CD4-positive, alpha-beta T cell (primary cell): ENCODE measurements at regions not wholly inside any gene's neighbourhood (a gene's known extent, or its start where the extent isn't known, plus 50 kb on each side); places are given as distances from the start of the nearest gene placed in this dataset.
"Not testable (repeated sequence)": the region's sequence is repeated elsewhere in the genome, so short reads cannot be mapped to it uniquely, and the experiment has no call there.

Source experiments
- ATAC-seq: fragments of 200-7000 bp; cut with Tn5 transposase; one replicate; pipeline ENCODE4 v1.10.0; 2022; ENCODE audit warnings: mild to moderate bottlenecking; ENCODE audit not compliant: poor library complexity
- CTCF ChIA-PET: fragments of 350-600 bp; sonication (Branson Sonifier 250); formaldehyde crosslinking; loops from one replicate; lab custom pipeline; 2021; ENCODE audit warnings: antibody characterized with exemption, inconsistent platforms; lab: Charles Lee
- POLR2A ChIA-PET: fragments of 350-600 bp; sonication (Branson Sonifier 250); formaldehyde crosslinking; loops from one replicate; lab custom pipeline; 2021; ENCODE audit warnings: antibody characterized with exemption, inconsistent platforms; lab: Charles Lee
- DNase-seq, 14 experiments: peaks; one replicate each; pipeline ENCODE4 v3.0.0-alpha.2; 2013 to 2020; ENCODE audit warnings: mixed read lengths in 2 of 14
- H3K27ac ChIP-seq, 2 donors: one replicate each; pipeline versions ENCODE4 v1.5.1 to v1.7.0; 2013; ENCODE audit warnings: low read length in 2 of 2, low read depth in 1 of 2, mild to moderate bottlenecking in 1 of 2
- H3K27me3 ChIP-seq, 2 experiments: 1 replicate in 1 of 2; 2 replicates in 1 of 2; pipeline versions ENCODE4 v1.6.1 to v1.7.0; 2013; ENCODE audit warnings: low read length in 2 of 2, control low read depth in 1 of 2, mild to moderate bottlenecking in 1 of 2, moderate library complexity in 1 of 2; ENCODE audit not compliant: insufficient read depth in 2 of 2, control insufficient read depth in 1 of 2
- H3K36me3 ChIP-seq: one replicate; pipeline ENCODE4 v1.6.1; 2013; ENCODE audit warnings: low read length, control low read depth; ENCODE audit not compliant: insufficient read depth
- H3K4me1 ChIP-seq: one replicate; pipeline ENCODE4 v1.6.1; 2013; ENCODE audit warnings: low read length, control low read depth; ENCODE audit not compliant: insufficient read depth
- H3K4me3 ChIP-seq: one replicate; pipeline ENCODE4 v1.5.1; 2013; ENCODE audit warnings: mild to moderate bottlenecking, low read length, moderate library complexity
- H3K9me3 ChIP-seq, 2 experiments: 1 replicate in 1 of 2; 2 replicates in 1 of 2; pipeline versions ENCODE4 v1.6.1 to v1.7.0; 2013; ENCODE audit warnings: low read length in 2 of 2, mild to moderate bottlenecking in 2 of 2, control low read depth in 1 of 2, moderate library complexity in 1 of 2; ENCODE audit not compliant: control insufficient read depth in 1 of 2, insufficient read depth in 1 of 2
- H3K27ac Mint-ChIP-seq: one replicate; pipeline ENCODE4 v1.8.0; 2020; ENCODE audit warnings: mixed read lengths
- H3K27me3 Mint-ChIP-seq: one replicate; pipeline ENCODE4 v1.8.0; 2021; ENCODE audit warnings: mixed read lengths
- H3K36me3 Mint-ChIP-seq: one replicate; pipeline ENCODE4 v1.8.0; 2021; ENCODE audit warnings: low read depth, mixed read lengths
- H3K4me1 Mint-ChIP-seq: one replicate; pipeline ENCODE4 v1.8.0; 2021; ENCODE audit warnings: low read depth, mixed read lengths
- H3K4me3 Mint-ChIP-seq: one replicate; pipeline ENCODE4 v1.8.0; 2020; ENCODE audit warnings: mild to moderate bottlenecking, mixed read lengths
- H3K9me3 Mint-ChIP-seq: one replicate; pipeline ENCODE4 v1.8.0; 2020; ENCODE audit warnings: mixed read lengths
- intact Hi-C, 2 experiments: fragments of 100-400 bp; cut with DNase I in 1 of 2; cut with micrococcal nuclease in 1 of 2; formaldehyde crosslinking; loops; one replicate each; pipeline versions ENCODE4 v1.15.1 to v1.9.0; 2023 to 2025; cut with DNase I, micrococcal nuclease
- TF ChIP-seq, protein P1 (sequence below): fragments of 200-600 bp; IDR thresholded peaks from one replicate; pipeline ENCODE4 v1.8.0; 2022; ENCODE audit warnings: antibody characterized with exemption, mild to moderate bottlenecking

DNA sequence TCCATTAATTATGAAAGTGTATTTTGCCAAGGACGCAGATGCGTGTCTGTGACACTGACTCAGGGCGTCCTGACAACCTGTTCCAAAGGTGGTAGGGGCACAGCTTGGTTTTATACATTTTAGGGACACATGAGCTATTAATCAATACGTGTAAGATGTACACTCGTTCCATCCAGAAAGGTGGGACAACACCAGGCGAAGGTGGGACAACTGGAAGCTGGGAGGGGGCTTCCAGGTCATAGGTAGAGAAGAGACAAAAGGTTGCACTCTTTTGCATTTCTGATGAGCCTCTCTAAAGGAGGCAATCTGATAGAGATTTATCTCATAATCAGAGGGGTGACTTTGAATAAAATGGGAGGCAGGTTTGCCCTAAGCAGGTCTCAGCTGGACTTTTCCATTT lies 82.7 kb upstream of the ZNF746 start:
- H3K36me3 Mint-ChIP-seq = peaks cover 74% of the 10 kb centered on the region
- H3K4me3 Mint-ChIP-seq = no peak overlapping the region
- POLR2A ChIA-PET = interaction anchor here (1.0 kb wide), 1 partner anchor 15 kb away, joined by 3 read pairs; no protein-coding TSS in a partner anchor
- no peak overlapping the region for H3K27ac ChIP-seq
- H3K36me3 ChIP-seq = peaks cover 14% of the 10 kb centered on the region
- H3K4me1 ChIP-seq = peaks cover 8% of the 10 kb centered on the region
- H3K4me1 Mint-ChIP-seq = peaks cover 12% of the 10 kb centered on the region
- ATAC-seq (no peak), DNase-seq (no peak)
- H3K27me3 ChIP-seq = no peaks in the 10 kb centered on the region
- no peak overlapping the region for H3K4me3 ChIP-seq
- peaks cover 5% of the 10 kb centered on the region for H3K9me3 Mint-ChIP-seq
- CTCF ChIA-PET = no interaction called here
- no peaks in the 10 kb centered on the region for H3K27me3 Mint-ChIP-seq
- peaks cover 0 to 5% of the 10 kb centered on the region in 2 experiments for H3K9me3 ChIP-seq
- H3K27ac Mint-ChIP-seq = no peak overlapping the region
- TF ChIP-seq, protein P1, sequence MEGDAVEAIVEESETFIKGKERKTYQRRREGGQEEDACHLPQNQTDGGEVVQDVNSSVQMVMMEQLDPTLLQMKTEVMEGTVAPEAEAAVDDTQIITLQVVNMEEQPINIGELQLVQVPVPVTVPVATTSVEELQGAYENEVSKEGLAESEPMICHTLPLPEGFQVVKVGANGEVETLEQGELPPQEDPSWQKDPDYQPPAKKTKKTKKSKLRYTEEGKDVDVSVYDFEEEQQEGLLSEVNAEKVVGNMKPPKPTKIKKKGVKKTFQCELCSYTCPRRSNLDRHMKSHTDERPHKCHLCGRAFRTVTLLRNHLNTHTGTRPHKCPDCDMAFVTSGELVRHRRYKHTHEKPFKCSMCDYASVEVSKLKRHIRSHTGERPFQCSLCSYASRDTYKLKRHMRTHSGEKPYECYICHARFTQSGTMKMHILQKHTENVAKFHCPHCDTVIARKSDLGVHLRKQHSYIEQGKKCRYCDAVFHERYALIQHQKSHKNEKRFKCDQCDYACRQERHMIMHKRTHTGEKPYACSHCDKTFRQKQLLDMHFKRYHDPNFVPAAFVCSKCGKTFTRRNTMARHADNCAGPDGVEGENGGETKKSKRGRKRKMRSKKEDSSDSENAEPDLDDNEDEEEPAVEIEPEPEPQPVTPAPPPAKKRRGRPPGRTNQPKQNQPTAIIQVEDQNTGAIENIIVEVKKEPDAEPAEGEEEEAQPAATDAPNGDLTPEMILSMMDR = no peak
- intact Hi-C loops = no loop called here

DNA sequence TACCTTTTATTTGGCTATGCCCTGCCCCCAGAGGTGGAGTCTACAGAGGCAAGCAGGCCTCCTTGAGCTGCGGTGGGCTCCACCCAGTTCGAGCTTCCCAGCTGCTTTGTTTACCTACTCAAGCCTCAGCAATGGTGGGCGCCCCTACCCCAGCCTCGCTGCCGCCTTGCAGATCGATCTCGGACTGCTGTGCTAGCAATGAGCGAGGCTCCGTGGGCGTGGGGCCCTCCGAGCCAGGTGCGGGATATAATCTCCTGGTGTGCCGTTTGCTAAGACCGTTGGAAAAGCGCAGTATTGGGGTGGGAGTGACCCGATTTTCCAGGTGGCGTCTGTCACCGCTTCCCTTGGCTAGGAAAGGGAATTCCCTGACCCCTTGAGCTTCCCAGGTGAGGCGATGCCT lies 81.8 kb upstream of the ZNF746 start:
- peaks cover 12% of the 10 kb centered on the region for H3K36me3 ChIP-seq
- POLR2A ChIA-PET, H3K27ac Mint-ChIP-seq, CTCF ChIA-PET, H3K4me1 ChIP-seq, H3K4me3 Mint-ChIP-seq, H3K4me3 ChIP-seq, H3K9me3 Mint-ChIP-seq, H3K27me3 ChIP-seq, DNase-seq, H3K9me3 ChIP-seq, H3K27ac ChIP-seq, H3K27me3 Mint-ChIP-seq, ATAC-seq, intact Hi-C loops: not testable (repeated sequence)
- H3K4me1 Mint-ChIP-seq = peaks cover 12% of the 10 kb centered on the region
- peaks cover 72% of the 10 kb centered on the region for H3K36me3 Mint-ChIP-seq

DNA sequence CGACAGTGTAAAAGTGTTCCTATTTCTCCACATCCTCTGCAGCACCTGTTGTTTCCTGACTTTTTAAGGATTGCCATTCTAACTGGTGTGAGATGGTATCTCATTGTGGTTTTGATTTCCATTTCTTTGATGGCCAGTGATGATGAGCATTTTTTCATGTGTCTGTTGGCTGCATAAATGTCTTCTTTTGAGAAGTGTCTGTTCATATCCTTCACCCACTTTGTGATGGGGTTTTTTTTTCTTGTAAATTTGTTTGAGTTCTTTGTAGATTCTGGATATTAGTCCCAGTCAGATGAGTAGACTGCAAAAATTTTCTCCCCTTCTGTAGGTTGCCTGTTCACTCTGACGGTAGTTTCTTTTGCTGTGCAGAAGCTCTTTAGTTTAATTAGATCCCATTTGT lies 76.8 kb upstream of the ZNF746 start:
- H3K36me3 ChIP-seq, H3K27ac Mint-ChIP-seq, H3K4me1 Mint-ChIP-seq, DNase-seq, H3K4me1 ChIP-seq, H3K4me3 Mint-ChIP-seq, H3K27ac ChIP-seq, H3K27me3 Mint-ChIP-seq, ATAC-seq, intact Hi-C loops, CTCF ChIA-PET, H3K27me3 ChIP-seq, H3K4me3 ChIP-seq, POLR2A ChIA-PET: not testable (repeated sequence)
- peaks cover 14 to 15% of the 10 kb centered on the region in 2 experiments for H3K9me3 ChIP-seq
- Mint-ChIP-seq H3K9me3 (peaks cover 12% of the 10 kb centered on the region), H3K36me3 (peaks cover 68% of the 10 kb centered on the region)

DNA sequence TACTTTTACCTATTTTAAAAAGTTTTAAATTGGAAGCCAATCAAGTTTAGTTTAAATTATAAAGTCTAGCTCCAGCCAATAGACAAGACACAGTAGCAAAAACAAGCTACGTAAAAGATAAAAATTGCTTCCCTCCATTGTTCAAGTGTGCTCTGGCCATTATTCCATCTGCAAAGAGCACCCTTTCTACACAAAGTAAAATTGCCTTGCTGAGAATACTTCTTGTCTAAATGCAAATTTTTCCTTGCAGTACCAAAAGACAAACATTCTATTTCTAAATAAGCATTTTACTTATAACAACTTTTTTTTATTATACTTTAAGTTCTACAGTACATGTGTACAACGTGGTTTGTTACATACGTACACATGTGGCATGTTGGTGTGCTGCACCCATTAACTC lies 75.9 kb upstream of the ZNF746 start:
- ChIA-PET POLR2A (no interaction called here), CTCF (no interaction called here)
- Mint-ChIP-seq H3K4me3 (no peak overlapping the region), H3K27me3 (no peaks in the 10 kb centered on the region), H3K27ac (no peak overlapping the region), H3K9me3 (peaks cover 12% of the 10 kb centered on the region), H3K36me3 (peaks cover 75% of the 10 kb centered on the region), H3K4me1 (no peaks in the 10 kb centered on the region)
- intact Hi-C loops = no loop called here
- H3K36me3 ChIP-seq = peaks cover 11% of the 10 kb centered on the region
- DNase-seq (no peak), ATAC-seq (no peak)
- H3K27me3 ChIP-seq = no peaks in the 10 kb centered on the region
- H3K27ac ChIP-seq = no peak overlapping the region
- peaks cover 17 to 20% of the 10 kb centered on the region in 2 experiments for H3K9me3 ChIP-seq
- no peak overlapping the region for H3K4me3 ChIP-seq
- TF ChIP-seq, protein P1 = no peak
- H3K4me1 ChIP-seq = no peaks in the 10 kb centered on the region

DNA sequence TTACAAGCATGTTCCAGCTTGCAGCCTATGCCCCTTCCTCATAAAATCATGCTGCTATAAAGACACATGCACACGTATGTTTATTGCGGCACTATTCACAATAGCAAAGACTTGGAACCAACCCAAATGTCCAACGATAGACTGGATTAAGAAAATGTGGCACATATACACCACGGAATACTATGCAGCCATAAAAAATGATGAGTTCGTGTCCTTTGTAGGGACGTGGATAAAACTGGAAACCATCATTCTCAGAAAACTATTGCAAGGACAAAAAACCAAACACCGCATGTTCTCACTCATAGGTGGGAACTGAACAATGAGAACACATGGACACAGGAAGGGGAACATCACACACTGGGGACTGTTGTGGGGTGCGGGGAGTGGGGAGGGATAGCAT lies 75.3 kb upstream of the ZNF746 start:
- H3K27ac Mint-ChIP-seq, H3K27ac ChIP-seq, ATAC-seq, H3K27me3 ChIP-seq, intact Hi-C loops, H3K4me1 ChIP-seq, DNase-seq, H3K4me3 Mint-ChIP-seq, CTCF ChIA-PET, H3K4me3 ChIP-seq, POLR2A ChIA-PET, H3K27me3 Mint-ChIP-seq, H3K4me1 Mint-ChIP-seq: not testable (repeated sequence)
- Histone ChIP-seq H3K36me3 (peaks cover 11% of the 10 kb centered on the region), H3K9me3 (peaks cover 17 to 20% of the 10 kb centered on the region in 2 experiments)
- peaks cover 74% of the 10 kb centered on the region for H3K36me3 Mint-ChIP-seq
- H3K9me3 Mint-ChIP-seq = peaks cover 12% of the 10 kb centered on the region
